ENCODE measurements at regions not wholly inside any gene's neighbourhood (a gene's known extent, or its start where the extent isn't known, plus 50 kb on each side); places are given as distances from the start of the nearest gene placed in this dataset.

DNA sequence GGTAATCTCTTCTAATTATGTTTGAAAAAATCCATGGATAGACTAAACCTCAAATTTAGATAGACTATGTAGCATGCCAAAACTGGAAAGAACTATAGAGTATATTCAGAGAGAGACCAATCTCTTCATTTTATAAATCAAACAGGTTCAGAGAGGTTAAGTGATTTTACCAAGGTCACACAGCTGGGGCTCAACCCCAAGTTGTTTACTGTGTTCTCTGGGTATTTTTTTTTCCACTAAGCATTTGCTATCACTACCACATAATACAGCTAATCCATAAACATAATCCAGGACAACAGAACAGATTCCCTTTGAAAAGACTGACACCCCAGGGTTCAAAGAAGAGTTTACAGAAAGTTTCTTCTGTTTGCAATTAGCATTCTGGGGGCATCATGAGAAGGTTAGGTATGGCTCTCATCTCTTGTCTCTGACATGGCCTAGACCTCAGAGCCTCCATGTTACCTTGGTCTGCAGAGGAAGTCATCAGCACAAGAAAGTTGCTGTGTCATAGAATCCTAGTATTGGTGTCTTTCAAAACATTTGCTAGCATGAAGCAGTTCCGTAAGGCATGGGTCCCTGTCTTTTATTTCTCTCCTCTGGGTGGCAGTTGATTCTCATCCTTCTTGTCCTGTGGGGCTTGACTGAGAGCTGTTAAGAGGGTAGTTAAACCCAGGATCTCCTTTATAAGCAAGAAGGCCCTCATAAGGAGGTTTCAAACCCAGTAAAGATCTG is 94.5 kb upstream of the HSD17B12 start:
- H3K36me3 ChIP-seq: no peaks in the 10 kb centered on the region
- H3K27me3 ChIP-seq: peaks cover 38 to 72% of the 10 kb centered on the region in 2 donors
- no peaks in the 10 kb centered on the region for H3K9me3 ChIP-seq
- intact Hi-C loops (cut with DNase I): no loop called here
- H3K4me1 ChIP-seq: peaks cover 2 to 5% of the 10 kb centered on the region in 2 donors
- no peak overlapping the region for H3K4me3 ChIP-seq
- TF ChIP-seq, protein P1, sequence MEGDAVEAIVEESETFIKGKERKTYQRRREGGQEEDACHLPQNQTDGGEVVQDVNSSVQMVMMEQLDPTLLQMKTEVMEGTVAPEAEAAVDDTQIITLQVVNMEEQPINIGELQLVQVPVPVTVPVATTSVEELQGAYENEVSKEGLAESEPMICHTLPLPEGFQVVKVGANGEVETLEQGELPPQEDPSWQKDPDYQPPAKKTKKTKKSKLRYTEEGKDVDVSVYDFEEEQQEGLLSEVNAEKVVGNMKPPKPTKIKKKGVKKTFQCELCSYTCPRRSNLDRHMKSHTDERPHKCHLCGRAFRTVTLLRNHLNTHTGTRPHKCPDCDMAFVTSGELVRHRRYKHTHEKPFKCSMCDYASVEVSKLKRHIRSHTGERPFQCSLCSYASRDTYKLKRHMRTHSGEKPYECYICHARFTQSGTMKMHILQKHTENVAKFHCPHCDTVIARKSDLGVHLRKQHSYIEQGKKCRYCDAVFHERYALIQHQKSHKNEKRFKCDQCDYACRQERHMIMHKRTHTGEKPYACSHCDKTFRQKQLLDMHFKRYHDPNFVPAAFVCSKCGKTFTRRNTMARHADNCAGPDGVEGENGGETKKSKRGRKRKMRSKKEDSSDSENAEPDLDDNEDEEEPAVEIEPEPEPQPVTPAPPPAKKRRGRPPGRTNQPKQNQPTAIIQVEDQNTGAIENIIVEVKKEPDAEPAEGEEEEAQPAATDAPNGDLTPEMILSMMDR (IDR thresholded peaks at IDR 0.05): no peak
- no peak for DNase-seq
- H3K27ac ChIP-seq: no peak overlapping the region
- no peak for ATAC-seq

DNA sequence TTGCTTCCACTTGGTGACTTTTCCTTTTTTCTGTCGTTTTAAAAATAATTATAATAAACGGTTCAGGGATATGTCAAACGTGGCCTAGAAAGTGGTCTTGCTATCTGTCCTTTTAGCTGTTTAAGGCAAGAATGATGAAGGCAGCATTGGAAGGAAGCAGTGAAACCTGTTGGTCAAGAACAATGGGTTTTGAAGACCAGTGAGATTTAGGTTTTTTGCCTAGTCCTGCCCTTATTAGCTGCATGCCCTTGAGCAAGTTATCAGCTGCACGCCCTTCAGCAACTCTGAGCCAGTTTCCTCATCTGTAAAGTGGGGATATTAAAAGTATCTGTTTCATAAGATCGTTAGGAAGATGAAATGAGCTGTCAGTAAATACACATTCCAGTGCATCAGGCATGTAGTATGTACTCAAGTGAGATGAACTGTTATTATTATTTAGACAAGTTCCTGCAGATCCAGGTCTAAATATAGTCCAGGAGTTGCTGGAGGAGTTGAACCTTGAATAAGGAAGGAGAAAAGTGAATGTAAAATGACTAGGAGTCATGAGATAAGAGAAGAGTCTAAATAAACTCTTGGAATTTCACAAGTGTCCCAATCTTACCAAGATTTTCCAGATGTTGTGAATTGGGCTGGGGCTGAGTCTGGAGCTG is 90.8 kb upstream of the HSD17B12 start:
- Histone ChIP-seq H3K9me3 (no peaks in the 10 kb centered on the region), H3K4me1 (no peaks in the 10 kb centered on the region), H3K27me3 (peaks cover 8 to 61% of the 10 kb centered on the region in 2 donors), H3K4me3 (no peak overlapping the region), H3K36me3 (no peaks in the 10 kb centered on the region), H3K27ac (no peak overlapping the region)
- ATAC-seq (no peak), DNase-seq (no peak)
- TF ChIP-seq, protein P1 (IDR thresholded peaks at IDR 0.05): no peak
- intact Hi-C loops (cut with DNase I): no loop called here

DNA sequence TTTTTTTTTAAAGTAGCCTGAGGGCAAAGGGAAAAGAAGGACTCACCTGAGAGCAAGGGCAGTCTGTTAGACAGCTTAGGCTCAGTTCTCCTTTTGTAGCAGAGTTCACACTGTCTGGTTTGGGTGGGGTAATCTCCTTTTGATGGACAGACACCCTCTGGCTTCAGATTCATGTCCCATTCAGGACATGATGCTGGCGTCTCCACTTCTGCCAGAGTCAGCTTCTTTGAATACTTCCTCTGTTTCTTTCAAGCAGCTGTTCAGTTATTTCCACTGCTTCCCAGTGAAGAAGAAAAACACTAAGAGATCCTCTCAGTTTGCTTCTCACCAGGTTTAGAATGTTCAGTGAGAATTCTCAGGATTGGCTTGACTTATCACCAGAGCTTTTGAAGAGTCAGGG is 79.0 kb upstream of the HSD17B12 start:
- Histone ChIP-seq H3K27ac (no peak overlapping the region), H3K4me1 (no peaks in the 10 kb centered on the region), H3K27me3 (peaks cover 4 to 11% of the 10 kb centered on the region in 2 donors), H3K36me3 (no peaks in the 10 kb centered on the region), H3K4me3 (no peak overlapping the region), H3K9me3 (no peaks in the 10 kb centered on the region)
- ATAC-seq (no peak), DNase-seq (no peak)
- intact Hi-C loops (cut with DNase I): no loop called here
- TF ChIP-seq, protein P1 (IDR thresholded peaks at IDR 0.05): no peak

DNA sequence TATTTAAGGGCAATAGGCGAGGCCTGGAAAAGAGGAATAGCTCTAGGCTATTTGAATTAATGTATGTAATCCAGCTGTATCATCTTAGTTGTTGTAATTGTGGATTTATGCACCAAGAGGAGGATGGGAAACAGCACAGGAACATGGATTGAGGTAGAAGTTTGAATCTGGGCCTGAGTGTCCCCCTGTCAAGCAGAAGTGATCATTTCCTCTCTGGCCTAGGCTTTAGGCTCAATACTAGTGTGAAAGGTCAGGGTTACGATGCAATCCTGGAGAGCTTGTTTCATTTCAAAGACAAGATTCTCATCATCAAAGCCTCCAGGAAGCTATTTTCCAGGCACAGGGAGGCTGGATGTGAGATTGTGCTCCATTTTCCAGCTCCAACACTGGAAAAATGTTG is 77.9 kb upstream of the HSD17B12 start:
- no peak overlapping the region for H3K4me3 ChIP-seq
- H3K9me3 ChIP-seq: no peaks in the 10 kb centered on the region
- intact Hi-C loops (cut with DNase I): no loop called here
- no peaks in the 10 kb centered on the region for H3K36me3 ChIP-seq
- no peak overlapping the region for H3K27ac ChIP-seq
- no peak for ATAC-seq
- no peaks in the 10 kb centered on the region for H3K4me1 ChIP-seq
- H3K27me3 ChIP-seq: peaks cover 4 to 6% of the 10 kb centered on the region in 2 donors
- TF ChIP-seq, protein P1 (IDR thresholded peaks at IDR 0.05): no peak
- no peak for DNase-seq

DNA sequence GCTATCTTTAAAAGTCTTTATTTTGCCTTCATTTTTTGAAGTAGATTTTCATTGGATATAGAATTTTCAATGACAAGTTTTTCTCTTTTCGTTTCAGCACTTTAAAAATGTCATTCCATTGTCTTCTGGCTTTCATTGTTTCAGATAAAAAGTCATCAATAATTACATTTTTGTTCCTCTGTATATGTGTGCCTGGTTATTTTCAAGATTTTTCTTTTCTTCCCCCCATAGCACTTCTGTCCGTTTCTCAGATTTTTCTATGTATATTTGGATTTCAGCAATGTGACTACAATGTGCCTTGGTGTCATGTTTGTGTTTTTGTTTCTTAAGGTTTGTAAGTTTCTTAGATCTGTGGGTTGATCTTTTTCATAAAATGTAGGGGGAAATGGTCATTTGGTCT is 66.3 kb upstream of the HSD17B12 start:
- H3K4me1 ChIP-seq: no peaks in the 10 kb centered on the region
- no peak overlapping the region for H3K27ac ChIP-seq
- H3K36me3 ChIP-seq: no peaks in the 10 kb centered on the region
- intact Hi-C loops (cut with DNase I): no loop called here
- no peak for DNase-seq
- no peak overlapping the region for H3K4me3 ChIP-seq
- H3K27me3 ChIP-seq: peaks cover 0 to 9% of the 10 kb centered on the region in 2 donors
- no peak for ATAC-seq
- H3K9me3 ChIP-seq: peaks cover 0 to 26% of the 10 kb centered on the region in 2 donors
- TF ChIP-seq, protein P1 (IDR thresholded peaks at IDR 0.05): no peak

Data from left lung (tissue), 4 donors.